Muscle of leg (tissue), 3 donors: ENCODE measurements at regions not wholly inside any gene's neighbourhood (a gene's known extent, or its start where the extent isn't known, plus 50 kb on each side); places are given as distances from the start of the nearest gene placed in this dataset.

Source experiments
- DNase-seq: peaks from one replicate; pipeline ENCODE4 v3.0.0; 2013
- H3K27ac ChIP-seq: one replicate; pipeline ENCODE4 v1.5.1; 2013; ENCODE audit warnings: mild to moderate bottlenecking, low read length, control low read depth
- H3K27me3 ChIP-seq: one replicate; pipeline ENCODE4 v1.6.1; 2013; ENCODE audit warnings: low read length; ENCODE audit not compliant: control insufficient read depth, insufficient read depth
- H3K36me3 ChIP-seq: one replicate; pipeline ENCODE4 v1.6.1; 2013; ENCODE audit warnings: low read length; ENCODE audit not compliant: control insufficient read depth, insufficient read depth
- H3K4me1 ChIP-seq: one replicate; pipeline ENCODE4 v1.6.1; 2013; ENCODE audit warnings: low read length; ENCODE audit not compliant: control insufficient read depth, insufficient read depth
- H3K4me3 ChIP-seq: one replicate; pipeline ENCODE4 v1.5.1; 2013; ENCODE audit warnings: low read length, control low read depth
- H3K9me3 ChIP-seq: replicated peaks from 2 replicates; pipeline ENCODE4 v1.6.1; 2013; ENCODE audit warnings: low read depth, low read length; ENCODE audit not compliant: control insufficient read depth
- WGBS: methylation state at CpG from one replicate; pipeline ENCODE4 v1.1.5; 2013; ENCODE audit warnings: missing lambda C conversion rate; ENCODE audit not compliant: insufficient coverage; 5-methylcytosine and 5-hydroxymethylcytosine counted together

DNA sequence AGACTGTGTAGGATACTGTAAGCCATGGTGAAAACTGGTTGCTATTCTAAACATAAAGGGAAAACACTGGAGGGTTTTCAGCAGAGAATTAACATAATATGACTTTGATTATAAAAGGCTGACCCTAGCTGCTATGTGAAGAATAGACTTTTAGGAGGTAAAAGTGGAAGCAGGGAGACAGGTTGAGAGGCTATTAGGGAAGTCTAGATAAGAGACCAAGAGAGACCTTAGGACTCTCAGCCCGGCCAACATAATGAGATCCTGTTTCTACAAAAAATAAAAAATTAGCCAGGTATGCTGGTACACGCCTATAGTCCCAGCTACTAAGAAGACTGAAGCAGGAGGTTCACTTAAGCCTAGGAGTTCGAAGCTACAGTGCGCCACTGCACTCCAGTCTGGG lies 393.2 kb upstream of the PMFBP1 start:
- no peak overlapping the region for H3K27ac ChIP-seq

DNA sequence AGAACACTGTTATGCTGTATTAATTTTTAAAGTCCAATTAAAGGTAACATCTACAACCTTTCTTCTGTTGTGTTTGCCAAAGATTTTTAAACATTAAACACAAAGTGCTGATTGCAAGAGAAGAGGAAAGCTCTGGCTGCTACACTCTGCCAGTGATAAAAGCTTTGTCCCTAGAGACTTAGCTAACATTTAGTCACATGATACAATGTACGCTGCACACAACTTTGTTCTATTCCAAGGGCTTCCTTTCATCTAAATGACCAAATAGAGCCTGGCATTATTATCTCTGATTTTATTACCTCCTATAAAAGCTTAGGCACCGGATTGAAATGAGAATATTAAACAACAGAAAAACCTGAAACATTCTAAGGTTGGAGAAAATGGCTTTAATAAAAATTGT lies 388.7 kb upstream of the PMFBP1 start:
- H3K27me3 ChIP-seq = no peaks in the 10 kb centered on the region
- peak; percentile 2 for DNase-seq
- no peak overlapping the region for H3K27ac ChIP-seq
- no peaks in the 10 kb centered on the region for H3K9me3 ChIP-seq
- no peaks in the 10 kb centered on the region for H3K36me3 ChIP-seq
- no peaks in the 10 kb centered on the region for H3K4me1 ChIP-seq
- no peak overlapping the region for H3K4me3 ChIP-seq
- 22% methylated on average over 1 of the region's 2 CpGs for WGBS

More for the DNA sequence above, 393.2 kb upstream of the PMFBP1 start:
- DNase-seq = no peak
- H3K9me3 ChIP-seq = no peaks in the 10 kb centered on the region
- H3K4me3 ChIP-seq = no peak overlapping the region
- H3K36me3 ChIP-seq = no peaks in the 10 kb centered on the region
- H3K27me3 ChIP-seq = no peaks in the 10 kb centered on the region
- WGBS = 100% methylated on average over 1 of the region's 4 CpGs
- H3K4me1 ChIP-seq = no peaks in the 10 kb centered on the region

DNA sequence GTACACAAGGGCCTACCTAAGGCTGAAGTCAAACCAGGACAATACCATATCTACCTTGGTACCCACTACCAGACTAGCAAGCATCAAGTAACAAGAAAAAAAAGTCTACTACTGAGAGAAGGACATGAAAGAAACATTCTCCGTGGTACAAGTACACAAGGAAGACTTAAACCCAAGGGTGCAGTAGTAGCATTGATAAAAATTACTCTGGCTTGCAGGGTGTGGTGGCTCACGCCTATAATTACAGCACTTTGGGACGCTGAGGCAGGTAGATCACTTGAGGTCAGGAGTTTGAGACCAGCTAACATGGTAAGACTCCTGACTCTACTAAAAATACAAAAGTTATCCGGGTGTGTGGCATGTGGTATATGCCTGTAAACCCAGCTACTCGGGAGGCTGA lies 386.5 kb upstream of the PMFBP1 start:
- Histone ChIP-seq H3K27ac (no peak overlapping the region), H3K36me3 (no peaks in the 10 kb centered on the region), H3K27me3 (no peaks in the 10 kb centered on the region), H3K4me1 (no peaks in the 10 kb centered on the region), H3K4me3 (no peak overlapping the region), H3K9me3 (no peaks in the 10 kb centered on the region)
- WGBS = no CpG with 5 or more reads among the region's 5 CpGs
- DNase-seq = no peak

DNA sequence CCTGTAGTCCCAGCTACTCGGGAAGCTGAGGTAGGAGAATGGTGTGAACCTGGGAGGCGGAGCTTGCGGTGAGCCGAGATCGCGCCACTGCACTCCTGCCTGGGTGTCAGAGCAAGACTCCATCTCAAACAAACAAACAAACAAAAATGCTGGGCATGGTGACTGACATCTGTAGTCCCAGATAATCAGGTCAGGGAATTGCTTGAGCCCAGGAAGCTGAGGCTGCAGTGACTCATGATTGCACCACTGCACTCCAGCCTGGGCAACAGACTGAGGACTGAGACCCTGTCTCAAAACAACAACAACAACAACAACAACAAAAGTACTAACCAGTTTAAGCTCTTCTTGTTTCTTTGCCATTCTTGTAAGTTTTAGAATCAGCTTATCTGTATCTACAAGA lies 383.0 kb upstream of the PMFBP1 start:
- Histone ChIP-seq H3K36me3 (no peaks in the 10 kb centered on the region), H3K9me3 (no peaks in the 10 kb centered on the region), H3K27ac (no peak overlapping the region), H3K4me1 (no peaks in the 10 kb centered on the region), H3K27me3 (no peaks in the 10 kb centered on the region), H3K4me3 (no peak overlapping the region)
- WGBS = 96% methylated on average over 5 of the region's 6 CpGs
- no peak for DNase-seq

DNA sequence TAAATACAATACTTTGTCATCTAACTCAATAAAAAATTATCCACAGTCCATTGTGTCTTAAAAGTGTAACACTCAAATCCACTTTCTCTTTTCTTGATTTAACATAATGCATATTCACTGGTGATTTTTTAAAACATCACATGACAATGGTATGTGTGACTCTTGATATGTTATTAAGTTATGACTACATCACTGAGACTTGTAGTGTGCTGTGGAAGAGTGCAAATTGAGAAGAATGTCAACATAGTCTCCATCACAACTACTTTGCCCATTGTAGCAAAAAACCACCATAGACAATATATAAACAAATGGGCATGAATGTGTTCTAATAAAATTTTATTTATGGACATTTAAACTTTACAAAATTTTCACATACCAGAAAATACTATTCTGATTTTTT lies 380.7 kb upstream of the PMFBP1 start:
- H3K4me1 ChIP-seq = no peaks in the 10 kb centered on the region
- no peak overlapping the region for H3K27ac ChIP-seq
- H3K4me3 ChIP-seq = no peak overlapping the region
- peaks cover 2% of the 10 kb centered on the region for H3K9me3 ChIP-seq
- no peaks in the 10 kb centered on the region for H3K36me3 ChIP-seq
- H3K27me3 ChIP-seq = no peaks in the 10 kb centered on the region
- no peak for DNase-seq

DNA sequence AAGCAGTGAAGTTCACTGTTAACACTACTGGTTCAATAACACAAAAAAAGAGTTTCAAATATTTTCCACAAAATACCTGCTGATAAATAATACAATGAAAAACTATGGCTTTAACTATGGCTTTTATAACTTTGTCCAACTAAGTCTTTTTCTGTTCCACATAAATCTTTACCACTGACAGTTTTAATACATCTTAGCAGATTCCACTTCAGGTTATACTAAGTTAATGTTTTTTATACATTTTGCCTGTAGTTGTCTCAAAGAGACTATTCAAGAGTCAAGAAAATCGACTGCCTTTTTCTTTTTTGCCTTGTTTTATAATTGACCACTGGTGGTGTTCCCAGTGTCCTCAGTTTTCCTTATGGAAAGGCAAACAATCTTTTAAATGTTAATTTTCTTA lies 379.7 kb upstream of the PMFBP1 start:
- Histone ChIP-seq H3K4me3 (no peak overlapping the region), H3K36me3 (no peaks in the 10 kb centered on the region), H3K9me3 (peaks cover 2% of the 10 kb centered on the region), H3K27ac (no peak overlapping the region), H3K4me1 (no peaks in the 10 kb centered on the region), H3K27me3 (no peaks in the 10 kb centered on the region)
- DNase-seq = no peak
- no CpG with 5 or more reads among the region's 1 CpG for WGBS

DNA sequence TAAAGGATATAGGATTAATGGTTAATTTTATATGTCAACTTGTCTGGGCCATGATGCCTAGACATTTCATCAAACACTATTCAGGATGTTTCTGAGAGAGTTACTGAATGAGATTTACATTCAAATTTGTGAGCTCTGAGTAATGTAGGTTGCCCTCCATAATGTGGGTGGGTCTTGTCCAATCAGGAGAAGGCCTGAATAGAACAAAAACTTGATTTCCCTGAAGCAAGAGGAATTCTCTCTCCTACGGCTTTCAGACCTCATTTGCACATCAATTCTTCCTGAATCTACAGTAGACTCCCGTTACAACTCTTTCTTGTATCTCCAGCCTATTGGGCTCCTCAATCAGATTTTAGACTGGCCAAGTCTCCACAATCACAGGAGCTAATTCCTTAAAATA lies 377.9 kb upstream of the PMFBP1 start:
- Histone ChIP-seq H3K27me3 (no peaks in the 10 kb centered on the region), H3K36me3 (no peaks in the 10 kb centered on the region), H3K9me3 (peaks cover 2% of the 10 kb centered on the region), H3K27ac (no peak overlapping the region), H3K4me3 (no peak overlapping the region), H3K4me1 (no peaks in the 10 kb centered on the region)
- WGBS = 71% methylated on average over 1 of the region's 2 CpGs
- no peak for DNase-seq

DNA sequence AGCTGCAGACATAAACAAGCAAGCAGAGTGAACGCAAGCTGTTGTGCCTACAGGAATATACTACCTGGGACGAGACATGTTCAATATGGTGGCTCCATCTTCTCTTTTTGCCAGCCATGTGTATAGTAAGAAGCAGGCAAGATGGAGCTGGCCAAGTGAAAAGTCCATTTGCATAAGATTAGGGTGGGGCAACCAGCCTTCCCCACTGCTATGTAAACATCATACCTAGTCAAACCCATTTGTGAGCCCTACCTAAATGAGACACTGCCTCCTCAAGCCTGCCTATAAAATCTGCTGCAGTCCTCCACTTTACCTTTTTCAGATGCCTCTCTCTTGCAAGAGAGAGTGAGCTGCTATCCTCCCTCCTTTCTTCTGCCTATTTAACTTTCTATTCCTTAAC lies 370.1 kb upstream of the PMFBP1 start:
- no peak for DNase-seq
- Histone ChIP-seq H3K4me1 (no peaks in the 10 kb centered on the region), H3K36me3 (no peaks in the 10 kb centered on the region), H3K9me3 (no peaks in the 10 kb centered on the region), H3K27me3 (no peaks in the 10 kb centered on the region), H3K27ac (no peak overlapping the region), H3K4me3 (no peak overlapping the region)
- no CpG with 5 or more reads among the region's 2 CpGs for WGBS

DNA sequence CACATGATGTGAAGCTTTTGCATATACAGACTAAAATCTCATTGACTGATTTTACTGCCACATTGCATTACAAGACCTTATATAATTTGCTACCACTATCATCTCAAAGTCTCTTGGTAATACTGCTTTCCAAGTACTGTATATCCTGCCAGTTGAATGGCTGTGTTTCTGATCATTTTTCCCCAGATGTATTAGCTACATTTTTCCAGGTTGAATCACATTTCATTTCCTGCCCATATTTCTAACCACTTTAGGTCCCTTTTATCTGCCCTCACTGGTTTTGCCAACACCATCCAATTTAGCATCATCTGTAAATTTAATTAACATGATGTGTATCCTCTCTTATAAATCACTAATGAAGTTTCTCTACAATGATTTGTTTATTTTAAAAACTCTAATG lies 365.7 kb upstream of the PMFBP1 start:
- Histone ChIP-seq H3K27ac (no peak overlapping the region), H3K27me3 (no peaks in the 10 kb centered on the region), H3K36me3 (no peaks in the 10 kb centered on the region), H3K4me3 (no peak overlapping the region), H3K9me3 (no peaks in the 10 kb centered on the region), H3K4me1 (no peaks in the 10 kb centered on the region)
- peak; percentile 82 for DNase-seq

DNA sequence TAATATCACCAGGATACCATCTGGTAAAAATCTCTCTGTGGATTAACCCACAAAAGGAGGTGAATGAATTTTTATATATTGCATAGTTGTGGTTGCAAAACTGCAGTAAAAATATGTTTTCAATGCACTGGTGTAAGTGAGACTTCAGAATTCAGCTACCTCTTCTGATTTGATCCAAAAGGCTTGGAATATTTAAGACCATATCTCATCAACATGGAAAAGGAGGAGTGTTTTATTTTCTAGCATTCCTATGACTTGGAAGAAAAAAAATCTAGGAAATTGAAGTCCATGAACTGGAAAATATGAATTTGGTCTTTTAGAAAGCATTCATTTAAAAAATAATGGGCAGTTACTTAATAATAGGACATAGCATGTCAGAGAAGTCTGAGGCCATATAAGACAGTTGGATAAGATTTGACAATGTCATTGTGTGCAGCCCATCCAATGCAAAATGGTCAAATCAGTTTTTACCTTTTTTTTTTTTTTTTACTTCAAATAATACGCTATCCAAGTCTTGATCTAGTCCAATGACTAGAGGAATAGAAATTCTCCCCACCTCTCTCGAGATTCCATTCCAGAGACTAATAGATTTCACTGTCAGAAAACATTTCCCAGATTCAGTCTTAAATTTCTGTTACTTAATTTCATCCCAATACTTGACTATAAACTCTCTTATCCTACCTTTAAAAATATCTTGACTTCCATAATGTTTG lies 364.9 kb upstream of the PMFBP1 start:
- peak; percentile 67 for DNase-seq
- no peaks in the 10 kb centered on the region for H3K4me1 ChIP-seq
- no peaks in the 10 kb centered on the region for H3K9me3 ChIP-seq
- H3K36me3 ChIP-seq = no peaks in the 10 kb centered on the region
- H3K27me3 ChIP-seq = no peaks in the 10 kb centered on the region
- WGBS = no CpG with 5 or more reads among the region's 2 CpGs
- no peak overlapping the region for H3K4me3 ChIP-seq
- H3K27ac ChIP-seq = peak overlapping the region; percentile 17

DNA sequence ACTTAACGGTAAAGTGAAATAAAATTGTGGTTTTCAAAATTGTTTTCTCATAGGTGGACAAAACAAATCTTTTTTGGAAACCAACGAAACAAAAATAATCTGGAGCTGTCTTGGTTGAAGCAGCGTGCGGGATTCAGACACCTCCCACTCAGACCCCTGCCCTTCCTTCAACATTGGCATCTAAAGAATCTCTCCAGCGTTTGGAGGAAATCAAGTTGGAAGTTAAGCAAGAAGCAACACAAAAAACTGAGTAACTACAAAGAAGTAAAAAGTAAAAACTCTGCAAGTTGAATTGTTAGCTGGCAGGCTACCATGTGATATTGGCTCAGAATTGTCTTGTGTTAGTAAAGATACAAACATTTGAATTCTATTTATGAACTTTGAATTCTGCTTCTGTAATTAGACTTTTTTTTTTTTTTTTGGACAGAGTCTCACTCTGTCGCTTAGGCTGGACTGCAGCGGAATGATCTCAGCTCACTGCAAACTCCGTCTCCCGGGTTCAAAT lies 361.0 kb upstream of the PMFBP1 start:
- peak; percentile 80 for DNase-seq
- Histone ChIP-seq H3K27ac (no peak overlapping the region), H3K4me3 (no peak overlapping the region), H3K4me1 (no peaks in the 10 kb centered on the region), H3K36me3 (no peaks in the 10 kb centered on the region), H3K27me3 (no peaks in the 10 kb centered on the region), H3K9me3 (no peaks in the 10 kb centered on the region)
- WGBS = no CpG with 5 or more reads among the region's 9 CpGs
